Mesendoderm (in vitro differentiated cells): ENCODE measurements at regions not wholly inside any gene's neighbourhood (a gene's known extent, or its start where the extent isn't known, plus 50 kb on each side); places are given as distances from the start of the nearest gene placed in this dataset.
"Not testable (repeated sequence)": the region's sequence is repeated elsewhere in the genome, so short reads cannot be mapped to it uniquely, and the experiment has no call there.

Experiments
- DNase-seq: peaks from one replicate; pipeline ENCODE4 v3.0.0; 2013
- H2AK5ac ChIP-seq: 2 replicates; pipeline ENCODE4 v1.6.1; 2013; ENCODE audit warnings: low read length, inconsistent platforms
- H2BK120ac ChIP-seq: 2 replicates; pipeline ENCODE4 v1.6.1; 2013; ENCODE audit warnings: low read depth, mild to moderate bottlenecking, low read length, moderate library complexity, mixed read lengths
- H2BK15ac ChIP-seq: replicated peaks from 2 replicates; pipeline ENCODE4 v1.6.1; 2013; ENCODE audit warnings: low read depth, mild to moderate bottlenecking, moderate library complexity
- H2BK5ac ChIP-seq: 2 replicates; pipeline ENCODE4 v1.6.1; 2013; ENCODE audit warnings: low read length, inconsistent platforms
- H3K18ac ChIP-seq: 2 replicates; pipeline ENCODE4 v1.6.1; 2013; ENCODE audit warnings: mild to moderate bottlenecking, low read length, mixed read lengths
- H3K23ac ChIP-seq: one replicate; pipeline ENCODE4 v1.6.1; 2013; ENCODE audit warnings: low read length
- H3K27ac ChIP-seq: 2 replicates; pipeline ENCODE4 v1.5.1; 2013; ENCODE audit warnings: low read depth, mild to moderate bottlenecking, inconsistent platforms, low read length, moderate library complexity
- H3K27me3 ChIP-seq: 2 replicates; pipeline ENCODE4 v1.6.1; 2013; ENCODE audit warnings: low read length, control low read depth, mild to moderate bottlenecking, inconsistent platforms; ENCODE audit not compliant: insufficient read depth, poor library complexity
- H3K36me3 ChIP-seq: 2 replicates; pipeline ENCODE4 v1.6.1; 2013; ENCODE audit warnings: low read length, inconsistent platforms; ENCODE audit not compliant: control insufficient read depth, insufficient read depth
- H3K4ac ChIP-seq: one replicate; pipeline ENCODE4 v1.6.1; 2013; ENCODE audit warnings: low read depth, mild to moderate bottlenecking, low read length, moderate library complexity
- H3K4me1 ChIP-seq: 2 replicates; pipeline ENCODE4 v1.6.1; 2013; ENCODE audit warnings: low read depth, low read length, inconsistent platforms; ENCODE audit not compliant: control insufficient read depth
- H3K4me2 ChIP-seq: 2 replicates; pipeline ENCODE4 v1.6.1; 2013; ENCODE audit warnings: low read length
- H3K4me3 ChIP-seq: 2 replicates; pipeline ENCODE4 v1.5.1; 2013; ENCODE audit warnings: mild to moderate bottlenecking, low read length
- H3K56ac ChIP-seq: one replicate; pipeline ENCODE4 v1.6.1; 2013; ENCODE audit warnings: low read length
- H3K79me1 ChIP-seq: 2 replicates; pipeline ENCODE4 v1.6.1; 2013; ENCODE audit warnings: low read length, inconsistent platforms
- H3K79me2 ChIP-seq: 2 replicates; pipeline ENCODE4 v1.6.1; 2013; ENCODE audit warnings: mild to moderate bottlenecking, low read length; ENCODE audit not compliant: control insufficient read depth, insufficient read depth
- H3K9ac ChIP-seq: 2 replicates; pipeline ENCODE4 v1.6.1; 2013; ENCODE audit warnings: low read length, inconsistent platforms
- H4K5ac ChIP-seq: one replicate; pipeline ENCODE4 v1.6.1; 2013; ENCODE audit warnings: low read length
- H4K8ac ChIP-seq: one replicate; pipeline ENCODE4 v1.6.1; 2013; ENCODE audit warnings: low read depth, mild to moderate bottlenecking, control low read depth, low read length, moderate library complexity
- WGBS: extraction: QIAGEN DNeasy Blood & Tissue Kit; methylation state at CpG from one replicate; pipeline ENCODE4 v1.1.7; 2013; ENCODE audit warnings: low lambda C conversion rate, missing lambda C conversion rate; ENCODE audit not compliant: insufficient coverage; ENCODE audit errors: extremely low coverage; 5-methylcytosine and 5-hydroxymethylcytosine counted together

- H2BK15ac ChIP-seq = no peak overlapping the region
- H3K79me2 ChIP-seq = no peaks in the 10 kb centered on the region
- H3K9ac ChIP-seq = no peak overlapping the region
- no peaks in the 10 kb centered on the region for H3K36me3 ChIP-seq
- H3K4ac ChIP-seq = no peak overlapping the region
- no peaks in the 10 kb centered on the region for H3K79me1 ChIP-seq
- no peak overlapping the region for H3K56ac ChIP-seq
- H3K4me3 ChIP-seq = no peak overlapping the region
- H2BK120ac ChIP-seq = no peak overlapping the region
- H4K8ac ChIP-seq = no peak overlapping the region
- H2AK5ac ChIP-seq = no peak overlapping the region
- DNase-seq = no peak
- no CpG with 5 or more reads among the region's 2 CpGs for WGBS
- no peak overlapping the region for H3K18ac ChIP-seq
- H3K23ac ChIP-seq = no peak overlapping the region
- H3K4me2 ChIP-seq = no peak overlapping the region
- no peak overlapping the region for H3K27ac ChIP-seq
- no peaks in the 10 kb centered on the region for H3K4me1 ChIP-seq
- no peak overlapping the region for H4K5ac ChIP-seq
- no peak overlapping the region for H2BK5ac ChIP-seq
- H3K27me3 ChIP-seq = no peaks in the 10 kb centered on the region
Measured at GRCh38 chr20:26169506-26169905, 472.9 kb upstream of the ZNF337 start.

- H2AK5ac ChIP-seq = no peak overlapping the region
- H3K9ac ChIP-seq = no peak overlapping the region
- H4K8ac ChIP-seq = no peak overlapping the region
- H3K36me3 ChIP-seq = no peaks in the 10 kb centered on the region
- H3K18ac ChIP-seq = no peak overlapping the region
- H2BK5ac ChIP-seq = no peak overlapping the region
- no peak overlapping the region for H3K27ac ChIP-seq
- H3K4me1 ChIP-seq = no peaks in the 10 kb centered on the region
- no peak overlapping the region for H2BK120ac ChIP-seq
- H3K4me3 ChIP-seq = no peak overlapping the region
- no peak overlapping the region for H4K5ac ChIP-seq
- H3K27me3 ChIP-seq = no peaks in the 10 kb centered on the region
- no peak for DNase-seq
- H3K4me2 ChIP-seq = no peak overlapping the region
- H3K23ac ChIP-seq = no peak overlapping the region
- no peak overlapping the region for H3K56ac ChIP-seq
- H3K79me2 ChIP-seq = no peaks in the 10 kb centered on the region
- no peak overlapping the region for H3K4ac ChIP-seq
- WGBS = no CpG with 5 or more reads among the region's 2 CpGs
- no peaks in the 10 kb centered on the region for H3K79me1 ChIP-seq
- no peak overlapping the region for H2BK15ac ChIP-seq
Measured at GRCh38 chr20:26167499-26167898, 470.8 kb upstream of the ZNF337 start.

- Histone ChIP-seq H3K79me2 (no peaks in the 10 kb centered on the region), H4K8ac (no peak overlapping the region), H3K56ac (no peak overlapping the region), H3K9ac (no peak overlapping the region), H2BK15ac (no peak overlapping the region), H3K4me1 (no peaks in the 10 kb centered on the region), H2BK120ac (no peak overlapping the region), H3K4me2 (no peak overlapping the region), H3K79me1 (no peaks in the 10 kb centered on the region), H2BK5ac (no peak overlapping the region), H4K5ac (no peak overlapping the region), H3K18ac (no peak overlapping the region), H3K23ac (no peak overlapping the region), H3K36me3 (no peaks in the 10 kb centered on the region), H3K4ac (no peak overlapping the region), H2AK5ac (no peak overlapping the region), H3K27ac (no peak overlapping the region), H3K27me3 (no peaks in the 10 kb centered on the region), H3K4me3 (no peak overlapping the region)
- WGBS = no CpG with 5 or more reads among the region's 2 CpGs
- DNase-seq = peak; percentile 88
Measured at GRCh38 chr20:26163890-26164289, 467.2 kb upstream of the ZNF337 start.

DNA sequence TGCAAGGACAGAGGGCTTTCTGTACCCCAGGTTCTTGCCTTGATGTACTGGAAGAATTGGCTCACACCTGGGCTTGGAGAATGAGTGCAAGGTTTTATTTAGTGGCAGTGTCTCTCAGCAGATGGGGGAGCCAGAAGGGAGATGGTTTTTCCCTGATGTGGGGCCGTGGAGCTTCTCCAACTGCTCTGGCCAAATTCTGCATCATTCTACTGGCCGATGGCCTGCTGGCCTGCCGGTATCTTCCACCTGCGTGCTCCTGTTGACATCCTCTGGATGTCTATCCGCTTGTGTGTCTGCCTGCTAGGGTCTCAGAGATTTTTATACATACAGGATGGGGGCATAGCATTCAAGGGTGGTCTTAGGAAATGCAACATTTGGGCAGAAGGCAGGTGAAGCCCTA lies 466.5 kb upstream of the ZNF337 start:
- not testable (repeated sequence) for H3K27me3 ChIP-seq, H3K9ac ChIP-seq, H4K5ac ChIP-seq, DNase-seq, H2BK15ac ChIP-seq, H2BK5ac ChIP-seq, H3K23ac ChIP-seq, H3K79me1 ChIP-seq, H3K4me1 ChIP-seq, H4K8ac ChIP-seq, H3K4ac ChIP-seq, H3K4me3 ChIP-seq, H3K56ac ChIP-seq, H2AK5ac ChIP-seq, H3K4me2 ChIP-seq, H3K36me3 ChIP-seq, H3K27ac ChIP-seq, H3K79me2 ChIP-seq
- H2BK120ac ChIP-seq = peak overlapping the region; percentile 69
- WGBS = no CpG with 5 or more reads among the region's 5 CpGs
- H3K18ac ChIP-seq = peak overlapping the region; percentile 2

- H3K79me2 ChIP-seq, H2AK5ac ChIP-seq, H3K36me3 ChIP-seq, H3K23ac ChIP-seq, DNase-seq, H2BK15ac ChIP-seq, H3K79me1 ChIP-seq, H3K4ac ChIP-seq, H2BK120ac ChIP-seq, H3K27ac ChIP-seq, H2BK5ac ChIP-seq, H4K8ac ChIP-seq, H3K56ac ChIP-seq, H3K9ac ChIP-seq, H3K18ac ChIP-seq, H3K4me2 ChIP-seq, H3K4me1 ChIP-seq, H3K4me3 ChIP-seq, H4K5ac ChIP-seq, H3K27me3 ChIP-seq: not testable (repeated sequence)
- WGBS = no CpG with 5 or more reads among the region's 3 CpGs
Measured at GRCh38 chr20:26161741-26162140, 465.1 kb upstream of the ZNF337 start.

GRCh38 chr20:26160916-26161315 lies 464.3 kb upstream of the ZNF337 start:
- no CpG with 5 or more reads among the region's 2 CpGs for WGBS
- peak; percentile 59 for DNase-seq
- H3K79me2 ChIP-seq, H3K9ac ChIP-seq, H2BK5ac ChIP-seq, H3K4ac ChIP-seq, H2BK15ac ChIP-seq, H4K8ac ChIP-seq, H4K5ac ChIP-seq, H3K56ac ChIP-seq, H3K36me3 ChIP-seq, H3K27me3 ChIP-seq, H3K4me1 ChIP-seq, H3K27ac ChIP-seq, H3K4me2 ChIP-seq, H2BK120ac ChIP-seq, H3K79me1 ChIP-seq, H2AK5ac ChIP-seq, H3K23ac ChIP-seq, H3K18ac ChIP-seq, H3K4me3 ChIP-seq: not testable (repeated sequence)
